ENCODE measurements at regions not wholly inside any gene's neighbourhood (a gene's known extent, or its start where the extent isn't known, plus 50 kb on each side); places are given as distances from the start of the nearest gene placed in this dataset.

DNA sequence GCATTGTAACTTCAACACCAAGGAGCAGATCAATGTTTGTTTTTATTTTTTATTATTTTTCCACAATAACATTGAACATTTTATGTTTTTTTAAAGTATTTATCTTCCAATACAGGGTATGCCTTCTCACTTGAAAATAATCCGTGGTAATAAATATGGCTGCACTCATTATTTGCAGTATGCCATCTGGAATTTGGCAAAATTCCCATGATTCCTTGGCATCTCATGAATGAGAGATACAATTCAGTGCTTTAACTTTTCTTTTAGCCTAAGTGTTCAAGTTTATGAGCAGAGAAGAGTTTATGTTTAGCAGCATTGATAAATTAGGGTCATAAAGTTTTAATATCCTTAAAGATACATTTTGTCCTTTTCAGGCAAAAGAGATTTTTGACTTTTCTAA lies 1109.6 kb upstream of the ATXN8OS start (continued):
- TF ChIP-seq PRDM15 (CRISPR knock-in tag; IDR thresholded peaks at IDR 0.05): no peak
- TF ChIP-seq ZNF274 (IDR thresholded peaks at IDR 0.05; ENCODE audit: insufficient read depth, insufficient read length): no peak

DNA sequence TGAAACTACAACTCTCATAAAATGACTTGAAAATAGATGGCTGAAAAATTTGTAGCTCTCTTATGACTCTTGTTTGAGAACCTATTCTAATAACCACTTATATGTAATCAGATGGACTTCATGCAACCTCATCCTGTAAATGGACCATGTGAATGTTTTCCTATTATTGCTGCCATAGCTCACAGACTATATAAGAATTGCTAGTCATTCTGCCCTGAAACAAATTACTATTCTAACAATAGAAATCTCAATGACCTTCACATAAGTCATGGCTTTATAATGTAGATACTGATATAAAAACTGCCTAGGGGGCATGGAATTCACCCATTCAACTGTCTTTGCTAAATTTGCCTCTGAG lies 1111.0 kb upstream of the ATXN8OS start:
- Histone ChIP-seq H3K36me3 (ENCODE audit: control insufficient read depth in 2 of 2, insufficient read depth in 2 of 2, low read length in 1 of 2) (no peaks in the 10 kb centered on the region), H3K27ac (ENCODE audit: control insufficient read depth, insufficient read depth) (no peak overlapping the region), H3K9ac (ENCODE audit: control insufficient read depth, insufficient read depth, low read length) (no peak overlapping the region), H2AFZ (ENCODE audit: control insufficient read depth, low read depth, low read length) (no peak overlapping the region), H3K4me3 (no peak overlapping the region), H3K4me1 (ENCODE audit: control insufficient read depth, insufficient read depth, low read length) (no peaks in the 10 kb centered on the region), H4K20me1 (ENCODE audit: control insufficient read depth, insufficient read depth) (no peaks in the 10 kb centered on the region), H3K4me2 (ENCODE audit: control insufficient read depth, insufficient read depth) (no peak overlapping the region), H3K9me3 (replicated peaks; ENCODE audit: control insufficient read depth, insufficient read depth, low read length) (no peaks in the 10 kb centered on the region), H3K79me2 (ENCODE audit: control insufficient read depth, insufficient read depth, low read length) (no peaks in the 10 kb centered on the region), H3K27me3 (replicated peaks in 1 of 2; ENCODE audit: control insufficient read depth in 2 of 2, insufficient read depth in 2 of 2, low read length in 1 of 2) (no peaks in the 10 kb centered on the region)
- RAD21 ChIA-PET (ENCODE audit: unreplicated experiment): no interaction called here
- POLR2A ChIA-PET: no interaction called here
- ATAC-seq (no peak), DNase-seq (ENCODE audit: low read depth, low spot score) (no peak), FAIRE-seq (no peak)
- intact Hi-C loops (cut with micrococcal nuclease; ENCODE audit: unreplicated experiment): no loop called here
- no peak for TF ChIP-seq BCLAF1 (IDR thresholded peaks at IDR 0.05)
- TF ChIP-seq TCF12 (IDR thresholded peaks at IDR 0.05; ENCODE audit: low read depth, low read length): no peak
- TF ChIP-seq, protein P1, sequence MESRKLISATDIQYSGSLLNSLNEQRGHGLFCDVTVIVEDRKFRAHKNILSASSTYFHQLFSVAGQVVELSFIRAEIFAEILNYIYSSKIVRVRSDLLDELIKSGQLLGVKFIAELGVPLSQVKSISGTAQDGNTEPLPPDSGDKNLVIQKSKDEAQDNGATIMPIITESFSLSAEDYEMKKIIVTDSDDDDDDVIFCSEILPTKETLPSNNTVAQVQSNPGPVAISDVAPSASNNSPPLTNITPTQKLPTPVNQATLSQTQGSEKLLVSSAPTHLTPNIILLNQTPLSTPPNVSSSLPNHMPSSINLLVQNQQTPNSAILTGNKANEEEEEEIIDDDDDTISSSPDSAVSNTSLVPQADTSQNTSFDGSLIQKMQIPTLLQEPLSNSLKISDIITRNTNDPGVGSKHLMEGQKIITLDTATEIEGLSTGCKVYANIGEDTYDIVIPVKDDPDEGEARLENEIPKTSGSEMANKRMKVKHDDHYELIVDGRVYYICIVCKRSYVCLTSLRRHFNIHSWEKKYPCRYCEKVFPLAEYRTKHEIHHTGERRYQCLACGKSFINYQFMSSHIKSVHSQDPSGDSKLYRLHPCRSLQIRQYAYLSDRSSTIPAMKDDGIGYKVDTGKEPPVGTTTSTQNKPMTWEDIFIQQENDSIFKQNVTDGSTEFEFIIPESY (IDR thresholded peaks at IDR 0.05): no peak
- no peak for TF ChIP-seq MEF2A (IDR thresholded peaks at IDR 0.05; ENCODE audit: insufficient read depth, low read depth, low read length)
- TF ChIP-seq LARP7 (IDR thresholded peaks at IDR 0.05): no peak
- TF ChIP-seq TCF7 (IDR thresholded peaks at IDR 0.05; ENCODE audit: borderline replicate concordance): no peak
- TF ChIP-seq BACH1 (IDR thresholded peaks at IDR 0.05; ENCODE audit: borderline replicate concordance): no peak
- no peak for TF ChIP-seq CREB1 (IDR thresholded peaks at IDR 0.05; ENCODE audit: low read depth)
- TF ChIP-seq KDM1A (IDR thresholded peaks at IDR 0.05; ENCODE audit: borderline replicate concordance): no peak
- TF ChIP-seq PAX5 (IDR thresholded peaks at IDR 0.05; ENCODE audit: borderline replicate concordance, low read depth, low read length): no peak
- no peak for TF ChIP-seq NFIC (IDR thresholded peaks at IDR 0.05; ENCODE audit: low read depth, low read length)
- TF ChIP-seq ESRRA (IDR thresholded peaks at IDR 0.05; ENCODE audit: low read length): no peak
- BruUV-seq (replicated peaks): no TSS peak
- SMC1A ChIA-PET (ENCODE audit: uncharacterized antibody, unreplicated experiment): no interaction called here
- CTCF ChIA-PET: no interaction called here
- in situ Hi-C loops (cut with MboI): no loop called here
